ENCODE measurements at regions not wholly inside any gene's neighbourhood (a gene's known extent, or its start where the extent isn't known, plus 50 kb on each side); places are given as distances from the start of the nearest gene placed in this dataset.

- TF ChIP-seq CTCF (IDR thresholded peaks at IDR 0.05) = no peak
- no peak for TF ChIP-seq POLR2A (IDR thresholded peaks at IDR 0.05)
- TF ChIP-seq POLR2AphosphoS5 (IDR thresholded peaks at IDR 0.05) = no peak
- TF ChIP-seq EP300 (IDR thresholded peaks at IDR 0.05) = no peak
Observed at GRCh38 chr11:81220146-81220895, 1513.3 kb downstream of the FAM181B start.
